Gastrocnemius medialis (tissue), 4 donors: ENCODE measurements at regions not wholly inside any gene's neighbourhood (a gene's known extent, or its start where the extent isn't known, plus 50 kb on each side); places are given as distances from the start of the nearest gene placed in this dataset.

Experiments
- ATAC-seq, 2 donors: fragments of 150-250 bp; one replicate each; pipeline ENCODE4 v1.9.1; 2016
- DNase-seq, 2 donors: peaks; one replicate each; pipeline ENCODE4 v3.0.0-alpha.2; 2019
- H3K27ac ChIP-seq, 4 donors: fragments of 200-600 bp; sonication (generic); 1 replicate in 1 of 4; 2 replicates in 3 of 4; pipeline ENCODE4 v1.5.1; 2016 to 2018; ENCODE audit warnings: mild to moderate bottlenecking in 2 of 4, moderate library complexity in 1 of 4
- H3K27me3 ChIP-seq, 3 donors: fragments of 200-600 bp; sonication (generic) in 2 of 3; 1 replicate in 1 of 3; 2 replicates in 2 of 3; pipeline versions ENCODE4 v1.5.1 to v1.6.0; 2016 to 2019; ENCODE audit warnings: mild to moderate bottlenecking in 1 of 3, moderate library complexity in 1 of 3
- H3K36me3 ChIP-seq, 2 donors: fragments of 200-600 bp; sonication (generic) in 1 of 2; one replicate each; pipeline ENCODE4 v1.5.1; 2017 to 2018
- H3K4me1 ChIP-seq, 2 donors: fragments of 200-600 bp; sonication (generic) in 1 of 2; one replicate each; pipeline ENCODE4 v1.5.1; 2016 to 2017; ENCODE audit warnings: mild to moderate bottlenecking in 2 of 2
- H3K4me3 ChIP-seq, 4 donors: fragments of 200-600 bp; sonication (generic) in 3 of 4; 1 replicate in 1 of 4; 2 replicates in 3 of 4; pipeline ENCODE4 v1.5.1; 2016 to 2019; ENCODE audit warnings: mild to moderate bottlenecking in 2 of 4
- H3K9me3 ChIP-seq, 3 donors: fragments of 200-600 bp; sonication (generic) in 2 of 3; 1 replicate in 1 of 3; 2 replicates in 2 of 3; pipeline ENCODE4 v1.5.1; 2016 to 2019
- POLR2A ChIP-seq, 2 donors: fragments of 450-650 bp; IDR thresholded peaks; one replicate each; pipeline ENCODE4 v1.6.1; 2017; ENCODE audit warnings: antibody characterized with exemption in 2 of 2, mild to moderate bottlenecking in 2 of 2, moderate library complexity in 2 of 2
- in situ Hi-C, 4 donors: fragments of 200-750 bp; cut with MboI; loops; one replicate each; pipeline versions ENCODE4 v1.15.0 to v1.8.0; 2017; ENCODE audit warnings: low sequenced_read_pairs in 4 of 4
- intact Hi-C: fragments of 100-400 bp; cut with DNase I; formaldehyde crosslinking; loops from one replicate; pipeline ENCODE4 v1.15.1; 2023; ENCODE audit warnings: low total_unique reads
- TF ChIP-seq, protein P1 (sequence below), 5 experiments: fragments of 450-650 bp in 3 of 5; fragments of 200-600 bp in 2 of 5; sonication (generic) in 2 of 5; IDR thresholded peaks in 4 of 5; conservative IDR thresholded peaks in 1 of 5; 1 replicate in 4 of 5; 2 replicates in 1 of 5; pipeline ENCODE4 v1.5.1; 2016 to 2019; ENCODE audit warnings: antibody characterized with exemption in 5 of 5, mild to moderate bottlenecking in 3 of 5, moderate library complexity in 3 of 5

DNA sequence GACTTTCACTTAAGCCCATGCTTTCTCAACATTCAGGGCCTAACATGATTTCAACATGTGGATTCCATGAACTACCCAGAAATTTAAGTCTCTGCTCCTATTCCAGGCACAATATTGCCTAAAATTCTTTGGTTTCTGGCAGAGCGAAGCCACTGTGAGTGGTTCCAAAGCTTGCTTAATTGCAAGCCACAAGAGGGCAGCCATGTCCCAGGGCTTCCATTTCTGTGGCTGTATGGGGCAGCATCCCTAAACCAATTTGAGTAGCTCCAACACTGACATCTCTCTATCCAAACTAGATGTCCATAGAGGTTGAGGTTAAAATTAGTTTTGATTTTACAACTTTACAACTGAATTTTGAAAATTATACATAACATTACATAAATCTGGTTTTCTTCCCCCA lies 56.3 kb upstream of the MDFIC start:
- Histone ChIP-seq H3K36me3 (no peaks in the 10 kb centered on the region), H3K9me3 (no peaks in the 10 kb centered on the region), H3K4me3 (no peak overlapping the region), H3K4me1 (no peaks in the 10 kb centered on the region), H3K27me3 (no peaks in the 10 kb centered on the region), H3K27ac (no peak overlapping the region)
- intact Hi-C loops, result loop anchor here (10.0 kb wide), 1 partner anchor 359 kb away; no protein-coding TSS in a partner anchor
- peak; percentile 11 to 24 for DNase-seq
- TF ChIP-seq, protein P1, sequence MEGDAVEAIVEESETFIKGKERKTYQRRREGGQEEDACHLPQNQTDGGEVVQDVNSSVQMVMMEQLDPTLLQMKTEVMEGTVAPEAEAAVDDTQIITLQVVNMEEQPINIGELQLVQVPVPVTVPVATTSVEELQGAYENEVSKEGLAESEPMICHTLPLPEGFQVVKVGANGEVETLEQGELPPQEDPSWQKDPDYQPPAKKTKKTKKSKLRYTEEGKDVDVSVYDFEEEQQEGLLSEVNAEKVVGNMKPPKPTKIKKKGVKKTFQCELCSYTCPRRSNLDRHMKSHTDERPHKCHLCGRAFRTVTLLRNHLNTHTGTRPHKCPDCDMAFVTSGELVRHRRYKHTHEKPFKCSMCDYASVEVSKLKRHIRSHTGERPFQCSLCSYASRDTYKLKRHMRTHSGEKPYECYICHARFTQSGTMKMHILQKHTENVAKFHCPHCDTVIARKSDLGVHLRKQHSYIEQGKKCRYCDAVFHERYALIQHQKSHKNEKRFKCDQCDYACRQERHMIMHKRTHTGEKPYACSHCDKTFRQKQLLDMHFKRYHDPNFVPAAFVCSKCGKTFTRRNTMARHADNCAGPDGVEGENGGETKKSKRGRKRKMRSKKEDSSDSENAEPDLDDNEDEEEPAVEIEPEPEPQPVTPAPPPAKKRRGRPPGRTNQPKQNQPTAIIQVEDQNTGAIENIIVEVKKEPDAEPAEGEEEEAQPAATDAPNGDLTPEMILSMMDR (IDR thresholded peaks at IDR 0.05 in 4 of 5, conservative IDR thresholded peaks at IDR 0.05 in 1 of 5), result peak in 4 of 5 experiments; percentile 42 to 76 (median 63)
- no peak for TF ChIP-seq POLR2A (IDR thresholded peaks at IDR 0.05)
- peak in 1 of 2 donors; percentile 49 for ATAC-seq
- in situ Hi-C loops, result loop anchor here in 2 of 4 donors (10.0 to 25.0 kb wide), 2 partner anchors 347 to 349 kb away; no protein-coding TSS in a partner anchor
